ENCODE measurements at regions not wholly inside any gene's neighbourhood (a gene's known extent, or its start where the extent isn't known, plus 50 kb on each side); places are given as distances from the start of the nearest gene placed in this dataset.
"Not testable (repeated sequence)": the region's sequence is repeated elsewhere in the genome, so short reads cannot be mapped to it uniquely, and the experiment has no call there.

- DNase-seq, result no peak
Measured at GRCh38 chr12:27861428-27862167, 81.6 kb upstream of the MANSC4 start.

DNA sequence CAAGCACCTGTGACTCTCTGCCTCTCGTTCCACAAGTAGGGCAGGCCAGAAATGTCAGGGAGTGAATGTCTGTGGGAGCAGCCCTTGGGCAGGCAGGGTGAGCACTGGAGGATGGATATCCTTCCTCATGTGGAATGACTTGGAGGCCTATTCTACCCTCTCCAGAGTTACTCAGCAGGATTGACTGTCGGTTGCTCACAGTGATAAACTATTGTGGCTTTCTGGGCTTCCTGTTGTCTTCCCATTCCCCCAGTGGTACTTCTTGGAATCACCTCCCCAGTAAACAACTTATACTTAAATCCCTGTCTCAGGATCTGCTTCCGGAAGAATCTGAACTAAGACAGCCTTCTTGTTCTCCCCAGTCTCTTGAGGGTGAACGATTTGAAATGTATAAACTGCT, 79.6 kb upstream of the MANSC4 start:
- DNase-seq, result no peak

- DNase-seq, result not testable (repeated sequence)
Measured at GRCh38 chr12:27857006-27857405, 77.0 kb upstream of the MANSC4 start.

GRCh38 chr12:27852742-27853141, 72.7 kb upstream of the MANSC4 start:
- no peak for DNase-seq

Measured in cerebellar nuclear complex (tissue), 1 donor.